Dermis microvascular lymphatic vessel endothelial cell (primary cell): ENCODE measurements at regions not wholly inside any gene's neighbourhood (a gene's known extent, or its start where the extent isn't known, plus 50 kb on each side); places are given as distances from the start of the nearest gene placed in this dataset.

Source experiments
- DNase-seq, 2 donors: peaks; one replicate each; pipeline versions ENCODE4 v3.0.0 to v3.0.0-alpha.2; 2010; ENCODE audit warnings: low read depth in 2 of 2

DNA sequence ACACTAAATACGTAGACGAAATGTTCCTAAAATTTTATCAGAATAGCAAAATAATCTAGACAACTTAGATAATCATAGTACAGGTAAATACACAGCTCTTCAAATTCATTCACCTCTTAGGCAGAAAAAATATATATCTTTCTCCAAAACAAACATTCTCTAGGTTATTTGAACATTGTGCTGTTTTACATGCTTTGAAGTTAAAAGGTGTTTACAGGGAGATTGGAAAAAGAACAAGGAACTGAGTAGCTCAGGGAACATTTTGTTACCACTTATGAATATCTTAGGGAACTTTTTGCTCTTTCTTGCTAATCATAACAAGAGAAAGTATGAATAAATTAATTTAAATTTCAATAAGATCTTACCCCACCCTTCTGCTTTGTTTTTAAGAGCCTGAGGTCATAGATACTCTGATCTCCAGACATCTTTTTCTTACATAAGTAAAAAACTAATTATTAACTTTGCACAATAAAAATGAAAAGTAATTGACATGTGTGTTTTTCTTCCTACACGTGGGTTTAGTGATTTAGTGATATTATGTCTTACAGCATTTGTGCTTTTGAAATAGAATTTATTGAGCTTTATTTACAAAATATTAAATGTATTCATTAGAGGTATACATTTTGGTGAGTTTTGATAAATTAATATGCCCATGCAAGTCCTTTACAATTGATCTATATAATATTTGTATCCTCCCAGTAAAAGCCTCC lies 1141.4 kb upstream of the EYS start:
- DNase-seq, result no peak

DNA sequence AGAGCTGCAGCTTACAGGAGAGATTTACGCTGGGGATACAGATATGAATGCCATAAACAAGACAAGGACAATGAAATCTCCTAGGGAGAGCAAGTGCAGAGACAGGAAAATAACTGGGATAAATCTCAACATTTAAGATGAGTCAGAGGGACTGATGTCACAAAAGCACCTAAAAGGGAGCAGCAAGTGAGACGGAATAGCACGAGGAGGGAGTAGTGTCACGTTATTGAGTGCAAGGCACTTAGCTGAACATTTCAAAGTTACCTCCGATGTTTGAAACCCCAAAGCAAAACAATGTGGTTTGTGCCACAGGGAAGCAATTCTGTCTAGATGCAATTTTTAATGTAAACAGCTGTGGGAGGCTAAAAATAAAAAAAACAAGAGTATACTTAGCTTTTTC lies 1131.7 kb upstream of the EYS start:
- no peak for DNase-seq

DNA sequence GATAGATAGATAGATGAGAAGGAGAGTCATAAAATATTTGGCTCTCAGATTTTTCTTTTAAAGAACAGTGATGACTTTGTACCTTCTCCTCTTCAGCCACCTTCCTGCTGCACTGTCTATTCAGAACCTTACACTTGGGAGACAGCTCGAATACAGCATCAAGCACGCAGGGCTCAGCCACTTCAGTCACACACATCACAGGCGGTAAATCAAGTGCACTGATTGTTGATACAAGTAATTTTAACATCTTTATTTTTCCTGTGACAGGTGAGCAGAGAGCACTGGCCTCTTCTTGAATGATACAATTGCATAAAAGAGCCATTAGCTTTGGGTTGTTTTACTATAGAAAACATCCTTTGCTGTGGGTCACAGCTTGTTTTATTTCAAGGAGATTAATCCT lies 1118.5 kb upstream of the EYS start:
- no peak for DNase-seq

DNA sequence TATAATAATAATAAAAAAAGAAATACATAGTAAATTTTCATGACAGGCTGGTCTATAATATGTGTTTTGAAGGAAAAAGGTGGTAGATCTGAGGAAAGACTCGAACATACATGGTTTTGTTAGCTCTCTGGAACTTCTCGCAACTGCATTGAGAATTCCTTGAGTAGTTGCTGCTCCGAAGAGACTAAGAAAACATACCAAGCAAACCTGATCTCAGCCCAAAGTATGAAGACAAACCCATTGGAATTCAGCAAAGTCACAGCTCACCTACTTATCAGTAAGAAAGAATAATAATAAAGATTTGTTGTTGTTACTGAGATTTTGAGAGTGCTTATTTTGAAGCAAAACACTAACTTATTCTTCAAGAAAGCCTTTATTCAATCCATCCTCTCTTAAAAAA lies 1107.1 kb upstream of the EYS start:
- DNase-seq, result no peak

GRCh38 chr6:66808771-66809170 lies 1101.7 kb upstream of the EYS start:
- no peak for DNase-seq

- no peak for DNase-seq
Observed at GRCh38 chr6:66796987-66797386, 1090.0 kb upstream of the EYS start.

GRCh38 chr6:66788579-66788978 lies 1081.6 kb upstream of the EYS start:
- no peak for DNase-seq

GRCh38 chr6:66772800-66773199 lies 1065.8 kb upstream of the EYS start:
- DNase-seq, result no peak

GRCh38 chr6:66771626-66772025 lies 1064.6 kb upstream of the EYS start:
- DNase-seq, result no peak

GRCh38 chr6:66751630-66752029 lies 1044.6 kb upstream of the EYS start:
- no peak for DNase-seq

- DNase-seq, result no peak
Observed at GRCh38 chr6:66740346-66740745, 1033.3 kb upstream of the EYS start.

- DNase-seq, result no peak
Observed at GRCh38 chr6:66735106-66735890, 1028.3 kb upstream of the EYS start.

DNA sequence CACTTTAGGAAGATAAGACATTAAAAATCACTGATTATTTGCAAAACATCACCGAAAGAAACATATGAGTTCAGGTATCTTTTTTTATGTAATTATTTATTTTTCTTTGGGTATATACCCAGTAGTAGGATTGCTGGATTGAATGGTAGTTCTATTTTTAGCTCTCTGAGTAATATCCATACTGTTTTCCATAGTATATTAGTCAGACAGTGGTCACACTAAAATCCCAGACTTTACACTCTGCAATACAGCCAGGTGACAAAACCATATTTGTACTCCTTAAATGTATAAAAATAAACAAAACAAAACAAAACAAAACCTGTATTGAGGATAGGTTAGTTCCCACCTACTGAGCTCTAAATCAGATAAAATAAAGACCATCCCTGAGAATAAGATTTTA lies 1024.3 kb upstream of the EYS start:
- DNase-seq, result no peak

GRCh38 chr6:66725670-66726069 lies 1018.6 kb upstream of the EYS start:
- no peak for DNase-seq

GRCh38 chr6:66717801-66718200 lies 1010.8 kb upstream of the EYS start:
- no peak for DNase-seq

DNA sequence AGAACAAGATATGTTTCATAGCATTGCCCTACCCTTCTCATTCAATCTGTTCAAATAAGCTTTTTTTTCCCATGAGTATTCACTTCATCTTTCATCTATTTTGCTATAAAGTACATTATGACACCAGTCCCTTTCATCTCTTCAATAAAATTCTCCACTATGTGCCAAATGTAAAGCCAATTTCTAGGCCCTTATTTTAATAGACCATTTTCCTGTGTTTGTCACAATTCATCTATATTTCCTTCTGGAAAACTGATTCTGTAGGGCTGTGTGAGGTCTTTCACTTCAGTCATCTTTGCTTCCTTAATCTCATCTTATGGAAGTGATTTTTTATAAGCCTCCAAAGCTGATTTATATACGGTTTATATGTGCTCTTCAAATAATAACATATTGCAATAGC lies 992.4 kb upstream of the EYS start:
- DNase-seq, result no peak

DNA sequence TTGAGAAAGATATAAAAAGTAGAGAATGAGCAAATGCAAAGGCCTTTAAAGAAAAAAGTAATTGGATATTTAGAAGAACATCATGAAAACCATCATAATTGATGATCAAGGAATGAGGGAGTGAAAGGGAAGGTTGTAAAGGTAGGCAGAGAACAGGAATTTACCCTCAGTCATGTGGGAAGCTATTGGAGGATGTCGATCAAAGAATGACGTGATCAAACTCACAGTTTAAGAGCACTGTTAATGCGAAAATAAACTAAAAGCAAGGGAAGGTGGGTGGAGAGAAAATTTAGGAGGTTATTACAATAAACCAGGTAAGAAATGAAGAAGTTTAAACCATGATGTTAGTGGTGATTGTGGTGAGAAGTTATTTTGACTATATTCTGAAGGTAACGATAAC lies 982.6 kb upstream of the EYS start:
- DNase-seq, result no peak

GRCh38 chr6:66687611-66688140 lies 980.6 kb upstream of the EYS start:
- DNase-seq, result no peak

- DNase-seq, result no peak
Observed at GRCh38 chr6:66675906-66676305, 968.9 kb upstream of the EYS start.

- no peak for DNase-seq
Observed at GRCh38 chr6:66664112-66664511, 957.1 kb upstream of the EYS start.

DNA sequence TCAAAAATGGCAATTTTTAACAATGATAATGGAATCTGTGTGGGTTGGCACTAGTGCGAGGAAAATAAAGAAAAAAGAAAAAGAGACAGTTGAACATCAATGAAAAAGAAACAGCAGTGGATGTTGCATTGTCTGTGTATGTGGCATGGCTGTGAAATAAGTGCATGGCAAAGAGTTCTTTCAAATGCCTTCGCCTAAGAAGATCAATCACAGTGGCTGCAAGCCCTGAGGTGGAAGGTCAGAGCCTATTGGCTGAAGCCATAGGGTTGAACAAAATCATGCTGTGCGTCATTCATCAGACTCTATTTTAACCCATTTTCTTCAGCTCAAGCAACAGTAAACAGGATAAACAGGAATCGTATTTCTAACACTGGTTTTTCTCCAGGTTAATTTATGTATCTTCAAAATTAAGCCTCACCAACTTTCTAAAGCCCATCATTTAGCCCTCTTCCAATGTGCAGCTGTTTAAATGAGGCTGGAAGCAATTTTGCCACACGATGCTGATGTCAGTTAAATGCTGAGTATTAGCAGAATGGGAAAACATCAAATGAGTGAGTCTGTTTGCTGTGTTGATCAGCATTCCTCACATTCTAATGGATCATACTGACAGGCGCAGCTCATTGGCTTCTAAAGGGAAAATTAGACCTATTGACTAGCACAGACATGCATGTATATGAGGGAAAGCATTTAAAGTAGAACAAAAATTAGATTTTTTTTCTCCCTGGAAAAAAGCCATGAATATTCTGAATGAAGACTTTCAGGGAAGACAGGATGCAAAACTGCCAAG lies 955.9 kb upstream of the EYS start:
- no peak for DNase-seq

GRCh38 chr6:66662196-66662595 lies 955.2 kb upstream of the EYS start:
- DNase-seq, result no peak
